Neural cell (in vitro differentiated cells): ENCODE measurements at regions not wholly inside any gene's neighbourhood (a gene's known extent, or its start where the extent isn't known, plus 50 kb on each side); places are given as distances from the start of the nearest gene placed in this dataset.

Source experiments
- H2AFZ ChIP-seq: fragments of 200-600, 300-800 bp; sonication (generic), shearing (Covaris generic); 2 replicates; pipeline ENCODE4 v1.6.0; 2014; ENCODE audit warnings: low read depth, mild to moderate bottlenecking, antibody characterized with exemption, low read length, moderate library complexity
- H3F3A ChIP-seq: fragments of 200-600 bp; shearing (Covaris generic); 2 replicates; pipeline ENCODE4 v1.6.1; 2016; ENCODE audit warnings: mild to moderate bottlenecking, moderate library complexity, mixed read lengths, antibody characterized with exemption, low read length; ENCODE audit not compliant: insufficient read depth, poor library complexity, severe bottlenecking
- H3K27ac ChIP-seq: fragments of 200-600, 300-800 bp; sonication (generic), shearing (Covaris generic); 2 replicates; pipeline ENCODE4 v1.5.1; 2014; ENCODE audit warnings: mild to moderate bottlenecking, low read length, moderate library complexity
- H3K27me3 ChIP-seq: fragments of 300-800, 200-600 bp; sonication (generic), shearing (Covaris generic); 2 replicates; pipeline ENCODE4 v1.6.0; 2014; ENCODE audit warnings: mild to moderate bottlenecking, low read depth, low read length, moderate library complexity; ENCODE audit not compliant: insufficient read depth
- H3K36me3 ChIP-seq: fragments of 300-800, 200-600 bp; sonication (generic), shearing (Covaris generic); 2 replicates; pipeline ENCODE4 v1.5.1; 2014; ENCODE audit warnings: mild to moderate bottlenecking, antibody characterized with exemption, low read length, moderate library complexity; ENCODE audit not compliant: insufficient read depth
- H3K4me2 ChIP-seq: fragments of 300-800, 200-600 bp; sonication (generic), shearing (Covaris generic); 2 replicates; pipeline ENCODE4 v1.6.0; 2014; ENCODE audit warnings: mild to moderate bottlenecking, low read length
- H3K4me3 ChIP-seq: fragments of 300-800, 200-600 bp; sonication (generic), shearing (Covaris generic); 2 replicates; pipeline ENCODE4 v1.5.1; 2014; ENCODE audit warnings: mild to moderate bottlenecking, low read length, moderate library complexity
- H3K79me2 ChIP-seq: fragments of 200-600 bp; shearing (Covaris generic); replicated peaks from 2 replicates; pipeline ENCODE4 v1.6.0; 2014; ENCODE audit warnings: mild to moderate bottlenecking, low read length, moderate library complexity; ENCODE audit not compliant: insufficient read depth
- H3K9ac ChIP-seq: fragments of 300-800, 200-600 bp; sonication (generic), shearing (Covaris generic); 2 replicates; pipeline ENCODE4 v1.6.1; 2016; ENCODE audit warnings: mild to moderate bottlenecking, low read length, mixed read lengths
- H3K9me2 ChIP-seq: fragments of 200-600 bp; shearing (Covaris generic); 2 replicates; pipeline ENCODE4 v1.6.1; 2016; ENCODE audit warnings: mild to moderate bottlenecking, low read length, mixed read lengths; ENCODE audit not compliant: insufficient read depth
- H3K9me3 ChIP-seq: fragments of 200-600, 300-800 bp; sonication (generic), shearing (Covaris generic); 2 replicates; pipeline ENCODE4 v1.6.1; 2016; ENCODE audit warnings: mild to moderate bottlenecking, mixed run types, low read length, moderate library complexity, mixed read lengths
- H4K20me1 ChIP-seq: fragments of 200-600 bp; shearing (Covaris generic); 2 replicates; pipeline ENCODE4 v1.6.1; 2016; ENCODE audit warnings: mild to moderate bottlenecking, mixed run types; ENCODE audit not compliant: insufficient read depth
- EP300 ChIP-seq: fragments of 450-650 bp; conservative IDR thresholded peaks from 2 replicates; pipeline ENCODE4 v1.6.1; 2014; ENCODE audit warnings: antibody characterized with exemption, mild to moderate bottlenecking, moderate library complexity; ENCODE audit not compliant: poor library complexity, severe bottlenecking
- EZH2 ChIP-seq: fragments of 200-600, 300-800 bp; shearing (Covaris generic), sonication (generic); IDR thresholded peaks from 2 replicates; pipeline ENCODE4 v1.6.1; 2014; ENCODE audit warnings: antibody characterized with exemption, low read length, borderline replicate concordance, mild to moderate bottlenecking; ENCODE audit not compliant: insufficient read depth, poor library complexity, severe bottlenecking
- MXI1 ChIP-seq: fragments of 450-650 bp; conservative IDR thresholded peaks from 2 replicates; pipeline ENCODE4 v1.6.1; 2014; ENCODE audit warnings: antibody characterized with exemption, mild to moderate bottlenecking; ENCODE audit not compliant: poor library complexity, severe bottlenecking
- POLR2AphosphoS5 ChIP-seq: IDR thresholded peaks from 2 replicates; pipeline ENCODE4 v1.6.1; 2012
- RAD21 ChIP-seq: fragments of 450-650 bp; conservative IDR thresholded peaks from 2 replicates; pipeline ENCODE4 v1.6.1; 2014; ENCODE audit warnings: antibody characterized with exemption, mild to moderate bottlenecking, moderate library complexity
- SMC3 ChIP-seq: fragments of 450-650 bp; conservative IDR thresholded peaks from 2 replicates; pipeline ENCODE4 v1.6.1; 2014; ENCODE audit warnings: antibody characterized with exemption, mild to moderate bottlenecking, moderate library complexity; ENCODE audit not compliant: poor library complexity
- TAF1 ChIP-seq: IDR thresholded peaks from 2 replicates; pipeline ENCODE4 v1.6.1; 2012; ENCODE audit warnings: low read depth
- TF ChIP-seq, protein P1 (sequence below): fragments of 450-650 bp; IDR thresholded peaks from 2 replicates; pipeline ENCODE4 v1.5.1; 2014; ENCODE audit warnings: antibody characterized with exemption, mild to moderate bottlenecking, moderate library complexity; ENCODE audit not compliant: poor library complexity, severe bottlenecking
- TF ChIP-seq, protein P2 (sequence below): IDR thresholded peaks from 2 replicates; pipeline ENCODE4 v1.6.1; 2012; ENCODE audit warnings: borderline replicate concordance

- TF ChIP-seq SMC3 (no peak), EP300 (no peak)
These were observed 218.4 kb upstream of the DTNA start (continued) for GRCh38 chr18:34491719-34492118.

DNA sequence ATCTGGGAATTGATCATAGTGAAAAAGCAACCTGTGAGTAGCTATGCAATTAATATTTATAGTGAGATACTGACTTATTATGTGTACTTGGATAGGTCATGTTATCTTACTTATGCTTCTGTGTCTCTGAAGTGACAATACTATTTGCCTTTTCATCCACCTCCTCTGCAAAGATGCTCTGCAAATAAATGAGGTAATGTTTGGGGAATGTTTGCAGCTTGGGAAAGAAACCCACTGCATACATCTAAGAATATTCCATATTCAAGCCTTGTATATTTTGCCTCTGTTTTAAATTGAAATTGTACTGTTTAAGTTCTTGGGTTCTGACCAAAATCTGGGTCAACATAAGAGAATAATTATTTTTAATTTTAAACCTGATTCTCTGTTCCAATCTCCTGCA is 217.4 kb upstream of the DTNA start:
- Histone ChIP-seq H3K9me3 (no peaks in the 10 kb centered on the region), H3K79me2 (peaks cover 11% of the 10 kb centered on the region), H3F3A (no peaks in the 10 kb centered on the region), H3K9ac (peak overlapping the region; percentile 76), H3K4me3 (peak overlapping the region; percentile 74), H3K36me3 (no peaks in the 10 kb centered on the region), H4K20me1 (no peaks in the 10 kb centered on the region), H3K27ac (peak overlapping the region; percentile 64), H2AFZ (no peak overlapping the region), H3K27me3 (peaks cover 28% of the 10 kb centered on the region), H3K9me2 (no peaks in the 10 kb centered on the region), H3K4me2 (peak overlapping the region; percentile 38)
- TF ChIP-seq, protein P1, sequence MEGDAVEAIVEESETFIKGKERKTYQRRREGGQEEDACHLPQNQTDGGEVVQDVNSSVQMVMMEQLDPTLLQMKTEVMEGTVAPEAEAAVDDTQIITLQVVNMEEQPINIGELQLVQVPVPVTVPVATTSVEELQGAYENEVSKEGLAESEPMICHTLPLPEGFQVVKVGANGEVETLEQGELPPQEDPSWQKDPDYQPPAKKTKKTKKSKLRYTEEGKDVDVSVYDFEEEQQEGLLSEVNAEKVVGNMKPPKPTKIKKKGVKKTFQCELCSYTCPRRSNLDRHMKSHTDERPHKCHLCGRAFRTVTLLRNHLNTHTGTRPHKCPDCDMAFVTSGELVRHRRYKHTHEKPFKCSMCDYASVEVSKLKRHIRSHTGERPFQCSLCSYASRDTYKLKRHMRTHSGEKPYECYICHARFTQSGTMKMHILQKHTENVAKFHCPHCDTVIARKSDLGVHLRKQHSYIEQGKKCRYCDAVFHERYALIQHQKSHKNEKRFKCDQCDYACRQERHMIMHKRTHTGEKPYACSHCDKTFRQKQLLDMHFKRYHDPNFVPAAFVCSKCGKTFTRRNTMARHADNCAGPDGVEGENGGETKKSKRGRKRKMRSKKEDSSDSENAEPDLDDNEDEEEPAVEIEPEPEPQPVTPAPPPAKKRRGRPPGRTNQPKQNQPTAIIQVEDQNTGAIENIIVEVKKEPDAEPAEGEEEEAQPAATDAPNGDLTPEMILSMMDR, result no peak
- no peak for TF ChIP-seq RAD21
- TF ChIP-seq MXI1, result no peak
- TF ChIP-seq, protein P2, sequence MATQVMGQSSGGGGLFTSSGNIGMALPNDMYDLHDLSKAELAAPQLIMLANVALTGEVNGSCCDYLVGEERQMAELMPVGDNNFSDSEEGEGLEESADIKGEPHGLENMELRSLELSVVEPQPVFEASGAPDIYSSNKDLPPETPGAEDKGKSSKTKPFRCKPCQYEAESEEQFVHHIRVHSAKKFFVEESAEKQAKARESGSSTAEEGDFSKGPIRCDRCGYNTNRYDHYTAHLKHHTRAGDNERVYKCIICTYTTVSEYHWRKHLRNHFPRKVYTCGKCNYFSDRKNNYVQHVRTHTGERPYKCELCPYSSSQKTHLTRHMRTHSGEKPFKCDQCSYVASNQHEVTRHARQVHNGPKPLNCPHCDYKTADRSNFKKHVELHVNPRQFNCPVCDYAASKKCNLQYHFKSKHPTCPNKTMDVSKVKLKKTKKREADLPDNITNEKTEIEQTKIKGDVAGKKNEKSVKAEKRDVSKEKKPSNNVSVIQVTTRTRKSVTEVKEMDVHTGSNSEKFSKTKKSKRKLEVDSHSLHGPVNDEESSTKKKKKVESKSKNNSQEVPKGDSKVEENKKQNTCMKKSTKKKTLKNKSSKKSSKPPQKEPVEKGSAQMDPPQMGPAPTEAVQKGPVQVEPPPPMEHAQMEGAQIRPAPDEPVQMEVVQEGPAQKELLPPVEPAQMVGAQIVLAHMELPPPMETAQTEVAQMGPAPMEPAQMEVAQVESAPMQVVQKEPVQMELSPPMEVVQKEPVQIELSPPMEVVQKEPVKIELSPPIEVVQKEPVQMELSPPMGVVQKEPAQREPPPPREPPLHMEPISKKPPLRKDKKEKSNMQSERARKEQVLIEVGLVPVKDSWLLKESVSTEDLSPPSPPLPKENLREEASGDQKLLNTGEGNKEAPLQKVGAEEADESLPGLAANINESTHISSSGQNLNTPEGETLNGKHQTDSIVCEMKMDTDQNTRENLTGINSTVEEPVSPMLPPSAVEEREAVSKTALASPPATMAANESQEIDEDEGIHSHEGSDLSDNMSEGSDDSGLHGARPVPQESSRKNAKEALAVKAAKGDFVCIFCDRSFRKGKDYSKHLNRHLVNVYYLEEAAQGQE, result no peak
- no peak for TF ChIP-seq TAF1
- no peak for TF ChIP-seq POLR2AphosphoS5
- TF ChIP-seq EZH2, result no peak
- no peak for TF ChIP-seq EP300
- no peak for TF ChIP-seq SMC3

- H3K4me3 ChIP-seq, result peak overlapping the region; percentile 74
- no peaks in the 10 kb centered on the region for H3K36me3 ChIP-seq
- H3K9me3 ChIP-seq, result no peaks in the 10 kb centered on the region
- TF ChIP-seq, protein P1, result no peak
- TF ChIP-seq POLR2AphosphoS5 (peak; percentile 87), MXI1 (no peak), TAF1 (peak; percentile 23), SMC3 (peak; percentile 19), RAD21 (peak; percentile 29)
- TF ChIP-seq, protein P2, result peak; percentile 71
- H3K9ac ChIP-seq, result peak overlapping the region; percentile 76
- peak overlapping the region; percentile 38 for H3K4me2 ChIP-seq
- H3F3A ChIP-seq, result no peaks in the 10 kb centered on the region
- no peak overlapping the region for H2AFZ ChIP-seq
- peaks cover 11% of the 10 kb centered on the region for H3K79me2 ChIP-seq
- peak overlapping the region; percentile 64 for H3K27ac ChIP-seq
- H3K27me3 ChIP-seq, result peaks cover 28% of the 10 kb centered on the region
- H3K9me2 ChIP-seq, result no peaks in the 10 kb centered on the region
- no peaks in the 10 kb centered on the region for H4K20me1 ChIP-seq
These were observed 217.0 kb upstream of the DTNA start for GRCh38 chr18:34493099-34493544.
